ENCODE measurements at regions not wholly inside any gene's neighbourhood (a gene's known extent, or its start where the extent isn't known, plus 50 kb on each side); places are given as distances from the start of the nearest gene placed in this dataset.
"Not testable (repeated sequence)": the region's sequence is repeated elsewhere in the genome, so short reads cannot be mapped to it uniquely, and the experiment has no call there.

DNA sequence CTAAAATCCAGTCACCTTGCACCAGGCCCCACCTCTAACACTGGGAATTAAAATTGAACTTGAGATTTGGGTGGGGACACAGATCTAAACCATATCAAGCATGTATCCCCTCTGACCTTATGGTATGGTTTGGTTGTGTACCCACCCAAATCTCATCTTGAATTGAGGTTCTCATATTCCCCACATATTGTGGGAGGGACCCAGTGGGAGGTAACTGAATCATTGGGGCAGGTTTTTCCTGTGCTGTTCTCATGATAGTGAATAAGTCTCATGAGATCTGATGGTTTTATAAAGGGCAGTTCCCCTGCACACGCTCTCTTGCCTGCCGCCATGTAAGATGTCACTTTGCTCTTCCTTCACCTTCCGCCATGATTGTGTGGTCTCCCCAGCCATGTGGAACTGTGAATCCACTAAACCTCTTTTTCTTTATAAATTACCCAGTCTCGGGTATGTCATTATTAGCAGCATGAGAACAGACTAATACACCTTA is 451.7 kb downstream of the PCNX1 start:
- not testable (repeated sequence) for DNase-seq (ENCODE audit: low spot score); FAIRE-seq

DNA sequence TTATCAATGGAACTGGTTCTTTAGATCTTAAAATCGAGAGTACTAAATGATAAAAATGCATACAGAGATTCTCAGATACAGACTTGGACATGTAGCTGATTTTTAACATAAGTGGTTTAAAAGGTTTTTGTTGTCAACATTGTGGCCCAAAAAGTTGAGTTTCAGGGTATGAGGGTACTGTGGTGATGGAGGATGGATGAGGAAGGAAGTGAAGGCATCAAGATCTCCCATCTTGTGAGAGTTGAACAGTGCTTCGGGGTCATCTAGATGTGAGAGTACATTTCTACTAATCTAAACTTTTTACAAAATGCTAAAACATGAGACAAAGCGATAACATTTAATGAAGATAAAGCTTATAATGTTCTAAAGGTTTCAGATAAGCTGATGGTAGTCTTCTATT is 452.6 kb downstream of the PCNX1 start:
- FAIRE-seq = no peak
- DNase-seq (ENCODE audit: low spot score) = no peak

DNA sequence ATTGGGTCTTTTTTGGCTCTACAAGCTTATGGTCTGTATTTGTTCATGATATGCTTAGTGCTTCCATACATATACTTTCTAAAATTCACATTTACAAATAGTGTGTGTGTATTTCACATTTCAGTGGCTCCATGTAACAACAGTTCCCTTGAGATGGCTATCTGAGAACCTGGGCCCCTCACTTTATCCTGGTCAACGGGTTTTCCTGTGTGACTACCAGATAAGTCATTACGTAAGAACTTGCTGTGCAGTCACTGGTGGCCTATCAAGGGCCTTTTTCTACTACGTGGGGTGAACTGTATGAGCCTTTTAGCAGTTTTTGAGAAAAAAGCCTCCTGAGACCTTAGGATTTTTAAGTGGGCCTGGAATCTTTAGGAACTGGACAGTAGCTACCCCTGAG is 454.1 kb downstream of the PCNX1 start:
- no peak for FAIRE-seq
- peak; percentile 6 for DNase-seq (ENCODE audit: low spot score)

GRCh38 chr14:71361874-71362273 is 454.6 kb downstream of the PCNX1 start:
- FAIRE-seq = no peak
- no peak for DNase-seq (ENCODE audit: low spot score)

DNA sequence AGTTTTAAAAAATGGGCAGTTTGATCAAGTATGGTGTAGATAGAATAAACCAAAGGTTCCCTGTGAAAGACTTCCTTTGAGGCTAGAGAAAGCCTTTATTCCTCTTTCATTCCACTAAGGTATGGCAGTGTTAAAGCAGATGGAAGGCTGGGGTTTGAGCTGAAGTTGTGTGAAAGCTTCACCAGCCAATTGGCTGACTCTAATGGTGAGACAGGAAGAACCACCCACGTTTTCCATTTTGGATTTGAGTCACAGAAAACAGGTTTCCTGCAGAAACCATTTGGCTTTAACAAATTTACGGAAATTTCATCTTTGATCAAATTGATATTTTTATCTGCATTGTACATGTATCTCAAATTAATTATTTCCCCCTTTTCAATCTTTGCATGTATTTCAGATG is 455.0 kb downstream of the PCNX1 start:
- DNase-seq (ENCODE audit: low spot score) (no peak), FAIRE-seq (no peak)

GRCh38 chr14:71362920-71363584 is 455.8 kb downstream of the PCNX1 start:
- FAIRE-seq (no peak), DNase-seq (ENCODE audit: low spot score) (no peak)

DNA sequence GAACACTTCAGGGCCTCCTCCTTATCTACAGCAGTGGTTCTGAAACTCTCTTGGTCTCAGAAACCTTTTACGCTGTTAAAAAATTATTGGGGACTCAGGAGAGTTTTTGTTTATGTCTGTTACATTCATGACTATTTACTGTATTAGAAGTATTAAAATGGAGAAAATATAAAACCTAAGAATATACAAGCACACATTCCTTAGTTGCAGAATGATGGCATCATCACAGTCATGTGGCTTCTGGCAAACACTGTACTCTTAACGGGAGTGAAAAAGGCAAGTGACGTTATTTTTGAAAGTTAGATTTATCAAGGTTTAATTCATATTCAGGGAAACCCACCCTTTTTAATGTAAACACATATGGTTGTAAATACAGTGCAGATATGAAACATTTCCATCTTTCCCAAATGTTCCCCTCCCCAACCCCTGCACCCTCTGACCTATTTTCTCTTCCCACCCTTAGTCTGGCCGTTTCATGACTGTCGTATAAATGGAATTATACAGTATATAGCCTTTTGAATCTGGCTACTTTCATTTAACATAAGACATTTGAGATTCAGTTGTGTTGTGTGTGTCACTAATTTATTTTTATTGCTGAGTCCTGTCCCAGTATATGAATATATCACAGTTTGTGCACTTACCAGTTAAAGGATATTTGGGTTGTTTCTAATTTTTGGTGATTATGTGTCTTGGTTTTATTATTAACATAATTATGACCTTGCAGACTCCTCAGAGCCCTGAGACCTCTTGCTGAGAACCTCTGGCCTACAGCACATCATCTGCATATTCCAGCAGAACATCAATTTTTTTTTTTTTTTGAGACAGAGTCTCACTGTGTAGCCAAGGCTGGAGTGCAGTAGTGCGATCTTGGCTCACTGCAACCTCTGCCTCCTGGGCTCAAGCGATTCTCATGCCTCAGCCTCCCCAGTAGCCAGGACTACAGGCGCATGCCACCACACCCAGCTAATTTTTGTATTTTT is 457.0 kb downstream of the PCNX1 start:
- no peak for FAIRE-seq
- no peak for DNase-seq (ENCODE audit: low spot score)

- no peak for FAIRE-seq
Measured at GRCh38 chr14:71365361-71365760, 458.1 kb downstream of the PCNX1 start.

DNA sequence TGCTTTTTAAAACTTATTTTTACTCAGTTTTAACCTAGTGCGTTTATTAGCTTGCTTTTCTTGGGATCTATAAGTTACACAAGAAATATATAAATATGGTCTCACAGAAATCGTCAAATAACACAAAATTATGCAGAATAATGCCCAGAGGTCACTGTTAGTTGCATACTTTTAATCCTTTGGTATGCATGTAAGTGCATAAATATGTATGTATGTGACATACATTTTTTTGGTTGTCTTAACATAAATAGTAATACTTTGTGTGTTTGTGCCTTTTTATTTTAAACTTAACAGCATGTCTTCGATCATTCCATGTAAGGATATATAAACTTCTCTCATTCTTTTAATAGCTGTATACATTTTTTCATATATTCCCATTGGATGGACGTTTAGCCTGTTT is 459.6 kb downstream of the PCNX1 start:
- no peak for DNase-seq (ENCODE audit: low spot score)
- no peak for FAIRE-seq

More at GRCh38 chr14:71365361-71365760, 458.1 kb downstream of the PCNX1 start:
- no peak for DNase-seq (ENCODE audit: low spot score)

GRCh38 chr14:71371711-71372396 is 464.6 kb downstream of the PCNX1 start:
- FAIRE-seq = no peak
- DNase-seq (ENCODE audit: low spot score) = no peak

- DNase-seq (ENCODE audit: low spot score) (peak; percentile 10), FAIRE-seq (no peak)
Measured at GRCh38 chr14:71372411-71372838, 465.2 kb downstream of the PCNX1 start.

DNA sequence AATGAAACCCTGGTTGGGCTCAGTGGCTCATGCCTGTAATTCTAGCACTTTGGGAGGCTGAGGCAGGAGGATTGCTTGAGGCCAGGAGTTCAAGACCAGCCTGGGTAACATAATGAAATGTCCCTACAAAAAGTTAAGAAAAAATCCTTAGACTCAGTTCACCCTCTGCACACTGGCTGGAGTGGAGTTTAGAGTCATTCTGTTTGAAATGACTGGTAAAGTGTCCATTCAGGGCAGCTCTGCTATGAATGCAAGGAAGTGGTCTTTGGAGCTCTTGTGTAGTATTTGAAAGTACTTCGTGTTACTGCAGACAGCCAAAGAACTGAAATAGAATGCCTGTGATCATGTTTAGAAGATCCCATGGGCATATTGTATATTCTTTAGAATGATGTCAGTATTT is 466.5 kb downstream of the PCNX1 start:
- FAIRE-seq = no peak
- no peak for DNase-seq (ENCODE audit: low spot score)

DNA sequence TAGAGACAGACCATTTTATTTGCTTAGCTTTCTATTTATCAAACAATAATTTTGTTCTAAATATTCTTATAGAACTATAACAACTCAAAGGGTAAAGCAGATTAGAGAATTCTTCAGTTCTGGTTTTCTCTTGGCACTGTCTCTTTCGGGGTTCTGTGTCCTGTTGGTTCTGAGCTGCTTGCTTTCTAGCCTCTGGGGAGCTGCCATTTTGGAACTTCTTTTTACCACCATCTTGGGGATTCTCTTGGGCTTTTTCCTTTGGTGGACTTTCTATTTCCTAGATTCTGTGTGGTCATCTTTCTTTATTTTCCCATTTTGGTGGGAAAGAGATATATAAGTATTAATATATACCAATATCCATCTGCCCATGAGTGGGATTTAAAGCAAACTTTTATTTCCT is 467.7 kb downstream of the PCNX1 start:
- DNase-seq (ENCODE audit: low spot score) = no peak
- FAIRE-seq = no peak

- DNase-seq (ENCODE audit: low spot score) (no peak), FAIRE-seq (no peak)
Measured at GRCh38 chr14:71377099-71377498, 469.8 kb downstream of the PCNX1 start.

GRCh38 chr14:71380271-71380670 is 473.0 kb downstream of the PCNX1 start:
- FAIRE-seq (no peak), DNase-seq (ENCODE audit: low spot score) (no peak)

DNA sequence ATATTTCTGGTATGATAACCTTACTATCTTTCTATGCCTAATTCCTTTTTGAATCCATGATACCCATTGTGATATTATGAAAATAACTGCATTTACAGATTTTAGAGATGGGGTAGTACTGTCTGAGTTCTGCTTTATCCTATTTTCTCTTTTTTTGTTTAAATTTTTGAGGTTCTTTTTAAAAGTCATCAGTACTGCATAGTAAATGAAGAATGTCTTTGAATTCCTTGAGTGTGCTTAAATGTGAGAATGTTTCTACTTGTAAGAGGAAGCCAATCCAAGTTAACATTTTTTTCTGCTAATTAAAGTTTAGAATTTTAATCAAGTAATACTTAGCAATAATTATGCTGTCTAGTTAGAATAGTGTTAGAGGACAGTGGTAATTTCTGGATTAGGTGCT is 474.6 kb downstream of the PCNX1 start:
- DNase-seq (ENCODE audit: low spot score) = no peak

DNA sequence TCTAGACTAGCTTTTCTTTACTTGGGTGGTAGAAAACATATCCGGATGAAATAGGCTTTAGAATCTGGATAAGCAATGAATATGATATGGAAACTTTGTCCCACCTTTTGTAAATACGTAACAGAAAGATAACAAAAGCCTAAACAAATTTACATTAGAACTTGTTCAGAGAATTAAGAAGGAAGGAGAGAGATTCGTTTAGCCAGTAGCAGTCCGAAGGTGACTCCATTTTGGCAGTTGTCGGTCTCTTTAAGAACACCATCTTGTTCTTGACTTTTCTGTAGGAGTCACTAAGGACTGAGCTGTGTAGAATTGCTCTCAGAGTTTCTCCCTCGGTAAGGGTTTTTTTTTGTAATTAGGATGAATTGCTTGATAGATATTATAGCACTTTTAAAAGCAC is 475.1 kb downstream of the PCNX1 start:
- DNase-seq (ENCODE audit: low spot score) (no peak), FAIRE-seq (no peak)

More for the DNA sequence above, 474.6 kb downstream of the PCNX1 start:
- no peak for FAIRE-seq

- DNase-seq (ENCODE audit: low spot score) (no peak), FAIRE-seq (no peak)
Measured at GRCh38 chr14:71383510-71383909, 476.3 kb downstream of the PCNX1 start.

GRCh38 chr14:71384007-71384845 is 477.0 kb downstream of the PCNX1 start:
- FAIRE-seq (no peak), DNase-seq (ENCODE audit: low spot score) (no peak)

- DNase-seq (ENCODE audit: low spot score) = no peak
- no peak for FAIRE-seq
Measured at GRCh38 chr14:71387753-71388152, 480.5 kb downstream of the PCNX1 start.

DNA sequence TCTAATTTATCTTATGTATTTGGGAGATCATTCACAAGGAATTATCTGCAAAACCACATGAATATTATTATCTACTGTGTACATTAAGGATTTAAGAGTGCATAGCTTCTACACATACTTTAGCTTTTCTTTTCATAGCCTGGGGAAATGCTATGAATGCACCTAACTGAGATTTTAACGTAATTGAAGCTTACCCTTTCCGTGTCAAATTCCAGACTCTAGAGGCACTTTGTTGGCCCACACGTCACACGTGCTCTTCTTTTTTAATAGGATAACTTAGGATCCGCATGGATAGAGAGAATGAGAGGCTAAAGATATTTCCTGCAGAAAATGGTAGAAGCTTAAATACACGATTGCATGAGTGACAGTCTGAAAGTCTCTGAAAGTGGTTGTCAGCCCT is 481.1 kb downstream of the PCNX1 start:
- no peak for DNase-seq (ENCODE audit: low spot score)
- no peak for FAIRE-seq
